Smooth muscle cell (in vitro differentiated cells): ENCODE measurements at regions not wholly inside any gene's neighbourhood (a gene's known extent, or its start where the extent isn't known, plus 50 kb on each side); places are given as distances from the start of the nearest gene placed in this dataset.

Experiments
- DNase-seq: peaks from one replicate; lab custom pipeline; 2025; ENCODE audit not compliant: unreplicated experiment; lab: John Stamatoyannopoulos, UW
- H2AFZ ChIP-seq: fragments of 200-600 bp; sonication (generic); 2 replicates; pipeline ENCODE4 v1.6.0; 2016; ENCODE audit warnings: antibody characterized with exemption, low read depth, mild to moderate bottlenecking
- H3F3A ChIP-seq: fragments of 200-600 bp; sonication (generic); 2 replicates; pipeline ENCODE4 v1.6.0; 2017; ENCODE audit warnings: antibody characterized with exemption, low read depth
- H3K27ac ChIP-seq: fragments of 200-600 bp; sonication (generic); 2 replicates; pipeline ENCODE4 v1.5.1; 2016; ENCODE audit warnings: low read depth, mild to moderate bottlenecking
- H3K27me3 ChIP-seq: fragments of 200-600 bp; sonication (generic); 2 replicates; pipeline ENCODE4 v1.6.1; 2016; ENCODE audit warnings: low read depth, mild to moderate bottlenecking
- H3K36me3 ChIP-seq: fragments of 200-600 bp; sonication (generic); 2 replicates; pipeline ENCODE4 v1.5.1; 2016; ENCODE audit warnings: low read depth
- H3K4me1 ChIP-seq: fragments of 200-600 bp; sonication (generic); 2 replicates; pipeline ENCODE4 v1.5.1; 2016; ENCODE audit warnings: low read depth
- H3K4me2 ChIP-seq: fragments of 200-600 bp; sonication (generic); 2 replicates; pipeline ENCODE4 v1.6.0; 2016; ENCODE audit warnings: mild to moderate bottlenecking
- H3K4me3 ChIP-seq: fragments of 200-600 bp; sonication (generic); 2 replicates; pipeline ENCODE4 v1.5.1; 2016; ENCODE audit warnings: mild to moderate bottlenecking
- H3K79me2 ChIP-seq: fragments of 200-600 bp; sonication (generic); 2 replicates; pipeline ENCODE4 v1.6.0; 2016; ENCODE audit warnings: low read depth, mild to moderate bottlenecking
- H3K9ac ChIP-seq: fragments of 200-600 bp; sonication (generic); 2 replicates; pipeline ENCODE4 v1.6.0; 2016; ENCODE audit warnings: low read depth
- H3K9me3 ChIP-seq: fragments of 200-600 bp; sonication (generic); replicated peaks from 2 replicates; pipeline ENCODE4 v1.5.1; 2016; ENCODE audit warnings: low read depth
- H4K20me1 ChIP-seq: fragments of 200-600 bp; sonication (generic); 2 replicates; pipeline ENCODE4 v1.6.0; 2016; ENCODE audit warnings: low read depth
- CTCF ChIP-seq: fragments of 200-600 bp; sonication (generic); IDR thresholded peaks from 2 replicates; pipeline ENCODE4 v1.5.1; 2017; ENCODE audit warnings: borderline replicate concordance, mild to moderate bottlenecking, antibody characterized with exemption; ENCODE audit not compliant: insufficient read depth, poor library complexity, severe bottlenecking
- WGBS: methylation state at CpG from one replicate; pipeline ENCODE4 v1.1.7; 2016; ENCODE audit warnings: low lambda C conversion rate; 5-methylcytosine and 5-hydroxymethylcytosine counted together

- no peaks in the 10 kb centered on the region for H4K20me1 ChIP-seq
- no peaks in the 10 kb centered on the region for H3K27me3 ChIP-seq
- H3F3A ChIP-seq: no peaks in the 10 kb centered on the region
- no peak overlapping the region for H3K4me2 ChIP-seq
- no peaks in the 10 kb centered on the region for H3K9me3 ChIP-seq
- DNase-seq: no peak
- H3K4me1 ChIP-seq: no peaks in the 10 kb centered on the region
- no peak overlapping the region for H3K9ac ChIP-seq
- H2AFZ ChIP-seq: no peak overlapping the region
- TF ChIP-seq CTCF: no peak
- WGBS: 94% methylated on average over 1 of the region's 1 CpG
- H3K36me3 ChIP-seq: no peaks in the 10 kb centered on the region
- H3K27ac ChIP-seq: no peak overlapping the region
- no peaks in the 10 kb centered on the region for H3K79me2 ChIP-seq
- no peak overlapping the region for H3K4me3 ChIP-seq
These were observed 56.7 kb upstream of the TOX2 start for GRCh38 chr20:43857932-43858331.

GRCh38 chr20:43857127-43857526 is 57.5 kb upstream of the TOX2 start:
- Histone ChIP-seq H3K36me3 (no peaks in the 10 kb centered on the region), H3K27me3 (no peaks in the 10 kb centered on the region), H3K79me2 (no peaks in the 10 kb centered on the region), H3K4me1 (no peaks in the 10 kb centered on the region), H3K9ac (no peak overlapping the region), H3F3A (no peaks in the 10 kb centered on the region), H3K4me3 (no peak overlapping the region), H4K20me1 (no peaks in the 10 kb centered on the region), H2AFZ (no peak overlapping the region), H3K4me2 (no peak overlapping the region), H3K27ac (no peak overlapping the region), H3K9me3 (no peaks in the 10 kb centered on the region)
- no peak for DNase-seq
- TF ChIP-seq CTCF: no peak

- TF ChIP-seq CTCF: no peak
- no peak for DNase-seq
- Histone ChIP-seq H3K4me2 (no peak overlapping the region), H3K4me1 (no peaks in the 10 kb centered on the region), H3K36me3 (no peaks in the 10 kb centered on the region), H3K9ac (no peak overlapping the region), H3F3A (no peaks in the 10 kb centered on the region), H3K79me2 (no peaks in the 10 kb centered on the region), H3K9me3 (no peaks in the 10 kb centered on the region), H2AFZ (no peak overlapping the region), H4K20me1 (no peaks in the 10 kb centered on the region), H3K27ac (no peak overlapping the region), H3K27me3 (no peaks in the 10 kb centered on the region), H3K4me3 (no peak overlapping the region)
- WGBS: 86% methylated on average over 1 of the region's 1 CpG
These were observed 58.8 kb upstream of the TOX2 start for GRCh38 chr20:43855803-43856202.

- H3K4me2 ChIP-seq: no peak overlapping the region
- peaks cover 3% of the 10 kb centered on the region for H3K4me1 ChIP-seq
- no peak for TF ChIP-seq CTCF
- H3K27me3 ChIP-seq: no peaks in the 10 kb centered on the region
- no peak overlapping the region for H2AFZ ChIP-seq
- H3K9ac ChIP-seq: no peak overlapping the region
- H3K36me3 ChIP-seq: no peaks in the 10 kb centered on the region
- H3F3A ChIP-seq: no peaks in the 10 kb centered on the region
- 94% methylated on average over 6 of the region's 6 CpGs for WGBS
- no peaks in the 10 kb centered on the region for H3K9me3 ChIP-seq
- H3K79me2 ChIP-seq: no peaks in the 10 kb centered on the region
- no peaks in the 10 kb centered on the region for H4K20me1 ChIP-seq
- no peak overlapping the region for H3K27ac ChIP-seq
- no peak overlapping the region for H3K4me3 ChIP-seq
- no peak for DNase-seq
These were observed 60.7 kb upstream of the TOX2 start for GRCh38 chr20:43853918-43854317.
